GM23248 (cell line): ENCODE measurements at regions not wholly inside any gene's neighbourhood (a gene's known extent, or its start where the extent isn't known, plus 50 kb on each side); places are given as distances from the start of the nearest gene placed in this dataset.

Experiments used
- EZH2 ChIP-seq: fragments of 200-600 bp; sonication (generic); IDR thresholded peaks from 2 replicates; pipeline ENCODE4 v1.6.1; 2018; ENCODE audit warnings: antibody characterized with exemption, mild to moderate bottlenecking; ENCODE audit not compliant: insufficient read depth, poor library complexity, severe bottlenecking
- EZH2phosphoT487 ChIP-seq: fragments of 200-600 bp; sonication (generic); IDR thresholded peaks from 2 replicates; pipeline ENCODE4 v1.6.1; 2018; ENCODE audit warnings: antibody characterized with exemption, moderate library complexity, mild to moderate bottlenecking, low read depth; ENCODE audit not compliant: insufficient read depth

- TF ChIP-seq EZH2 (no peak), EZH2phosphoT487 (no peak)
Measured at GRCh38 chr4:188463909-188464308, 324.7 kb downstream of the TRIML1 start.
